GM18867 (cell line): ENCODE measurements at regions not wholly inside any gene's neighbourhood (a gene's known extent, or its start where the extent isn't known, plus 50 kb on each side); places are given as distances from the start of the nearest gene placed in this dataset.
"Not testable (repeated sequence)": the region's sequence is repeated elsewhere in the genome, so short reads cannot be mapped to it uniquely, and the experiment has no call there.

Source experiments
- ATAC-seq: cut with Tn5 transposase; IDR thresholded peaks from one replicate; pipeline ENCODE4 v1.9.1; 2021; ENCODE audit warnings: mild to moderate bottlenecking, moderate library complexity; ENCODE audit not compliant: unreplicated experiment

GRCh38 chr3:94784274-94784673, 721.4 kb downstream of the NSUN3 start:
- ATAC-seq = no peak

GRCh38 chr3:94787066-94787465, 724.2 kb downstream of the NSUN3 start:
- ATAC-seq = no peak

GRCh38 chr3:94787734-94788270, 724.9 kb downstream of the NSUN3 start:
- no peak for ATAC-seq

- ATAC-seq = no peak
Observed at GRCh38 chr3:94794563-94794962, 731.7 kb downstream of the NSUN3 start.

- no peak for ATAC-seq
Observed at GRCh38 chr3:94799420-94800060, 736.7 kb downstream of the NSUN3 start.

GRCh38 chr3:94811836-94812235, 749.0 kb downstream of the NSUN3 start:
- ATAC-seq = no peak

GRCh38 chr3:94821241-94821640, 758.4 kb downstream of the NSUN3 start:
- no peak for ATAC-seq

- ATAC-seq = no peak
Observed at GRCh38 chr3:94822298-94822697, 759.4 kb downstream of the NSUN3 start.

GRCh38 chr3:94846251-94846650, 783.4 kb downstream of the NSUN3 start:
- ATAC-seq = not testable (repeated sequence)

- peak; percentile 86 for ATAC-seq
Observed at GRCh38 chr3:94862703-94863102, 799.8 kb downstream of the NSUN3 start.

GRCh38 chr3:94869059-94869547, 806.2 kb downstream of the NSUN3 start:
- no peak for ATAC-seq

- no peak for ATAC-seq
Observed at GRCh38 chr3:94873751-94874150, 810.9 kb downstream of the NSUN3 start.

GRCh38 chr3:94875149-94875548, 812.3 kb downstream of the NSUN3 start:
- no peak for ATAC-seq

- no peak for ATAC-seq
Observed at GRCh38 chr3:94887065-94887464, 824.2 kb downstream of the NSUN3 start.

- peak; percentile 50 for ATAC-seq
Observed at GRCh38 chr3:94896994-94897393, 834.1 kb downstream of the NSUN3 start.

- no peak for ATAC-seq
Observed at GRCh38 chr3:94904156-94904674, 841.4 kb downstream of the NSUN3 start.

GRCh38 chr3:94909726-94910125, 846.9 kb downstream of the NSUN3 start:
- no peak for ATAC-seq

- no peak for ATAC-seq
Observed at GRCh38 chr3:94912656-94913055, 849.8 kb downstream of the NSUN3 start.

- no peak for ATAC-seq
Observed at GRCh38 chr3:94927175-94927574, 864.3 kb downstream of the NSUN3 start.

GRCh38 chr3:94928921-94929320, 866.1 kb downstream of the NSUN3 start:
- no peak for ATAC-seq

- no peak for ATAC-seq
Observed at GRCh38 chr3:94935738-94936580, 873.1 kb downstream of the NSUN3 start.

GRCh38 chr3:94937980-94938379, 875.1 kb downstream of the NSUN3 start:
- no peak for ATAC-seq
